ENCODE measurements at regions not wholly inside any gene's neighbourhood (a gene's known extent, or its start where the extent isn't known, plus 50 kb on each side); places are given as distances from the start of the nearest gene placed in this dataset.

GRCh38 chr12:127595506-127595905 lies 671.5 kb upstream of the TMEM132C start:
- Mint-ChIP-seq H3K4me1 (peaks cover 73 to 77% of the 10 kb centered on the region in 2 experiments), H3K27me3 (ENCODE audit: low read depth) (peaks cover 2% of the 10 kb centered on the region; the same call in 1 of the 2 replicates), H3K4me3 (no peak overlapping the region), H3K36me3 (ENCODE audit: insufficient read depth in 1 of 3, low read depth in 3 of 3) (no peaks in the 10 kb centered on the region), H3K9me3 (no peaks in the 10 kb centered on the region), H3K27ac (peak overlapping the region in 1 of 3 experiments; percentile 27; a peak in 2 of 7 replicates)
- Histone ChIP-seq H4K5ac (ENCODE audit: insufficient read length, low read depth, low read length) (no peak overlapping the region), H2BK120ac (ENCODE audit: low read depth, low read length, poor library complexity, severe bottlenecking) (no peak overlapping the region), H2AFZ (ENCODE audit: low read length) (no peak overlapping the region), H3K4me2 (ENCODE audit: insufficient read depth, insufficient read length, low read length) (no peak overlapping the region), H2BK12ac (ENCODE audit: insufficient read length, low read depth, low read length) (no peak overlapping the region), H2BK15ac (ENCODE audit: low read depth, low read length) (no peak overlapping the region), H3K79me2 (ENCODE audit: insufficient read depth, low read length) (no peaks in the 10 kb centered on the region), H3K56ac (ENCODE audit: insufficient read length, low read depth, low read length) (no peak overlapping the region), H2BK5ac (ENCODE audit: insufficient read length, low read length) (no peak overlapping the region), H3K4ac (ENCODE audit: low read depth, low read length) (no peak overlapping the region), H2BK20ac (ENCODE audit: low read depth, low read length, poor library complexity, severe bottlenecking) (no peak overlapping the region), H3K79me1 (ENCODE audit: insufficient read depth, low read depth, low read length, poor library complexity, severe bottlenecking) (no peaks in the 10 kb centered on the region), H3T11ph (ENCODE audit: low read length) (no peak overlapping the region), H3K4me1 (ENCODE audit: insufficient read depth, low read length) (peaks cover 6% of the 10 kb centered on the region), H3K9ac (ENCODE audit: extremely low read depth, insufficient read length, low read length) (no peak overlapping the region), H3K14ac (ENCODE audit: insufficient read depth, low read length) (no peak overlapping the region), H3K23me2 (ENCODE audit: insufficient read length, low read depth, low read length, poor library complexity, severe bottlenecking) (no peaks in the 10 kb centered on the region), H3K27ac (ENCODE audit: insufficient read length, low read depth, low read length) (peak overlapping the region; percentile 79), H4K20me1 (ENCODE audit: control insufficient read depth, insufficient read depth, insufficient read length) (no peaks in the 10 kb centered on the region), H3K9me3 (ENCODE audit: control insufficient read depth, low read depth, low read length) (no peaks in the 10 kb centered on the region), H2AK5ac (ENCODE audit: insufficient read length, low read length) (no peak overlapping the region), H4K8ac (replicated peaks; ENCODE audit: insufficient read length, low read depth, low read length) (no peak overlapping the region), H3K18ac (ENCODE audit: insufficient read length, low read depth, low read length) (no peak overlapping the region), H3K23ac (ENCODE audit: insufficient read length, low read depth, low read length) (no peak overlapping the region), H4K91ac (ENCODE audit: insufficient read length, low read depth, low read length) (no peak overlapping the region), H3K27me3 (ENCODE audit: insufficient read depth, low read length) (no peaks in the 10 kb centered on the region)
- no CpG with 5 or more reads among the region's 4 CpGs for WGBS (ENCODE audit: extremely low coverage, insufficient read length, low lambda C conversion rate)
- TF ChIP-seq CTCF (conservative IDR thresholded peaks at IDR 0.05), result no peak
- DNase-seq, result no peak

All from H9 (cell line).